MCF 10A (cell line): ENCODE measurements at regions not wholly inside any gene's neighbourhood (a gene's known extent, or its start where the extent isn't known, plus 50 kb on each side); places are given as distances from the start of the nearest gene placed in this dataset.

Experiments
- BruUV-seq: library from RNA; stranded (reverse); fragments of 400-500 nt; replicated peaks from 2 replicates; lab custom pipeline; 2021; lab: Mats Ljungman, UMichigan
- CTCF ChIA-PET: fragments of 300-600 bp; sonication (Branson Sonifier 250); formaldehyde crosslinking; extraction: SDS; loops from one replicate; lab custom pipeline; 2021; ENCODE audit warnings: antibody characterized with exemption, inconsistent platforms; lab: Yijun Ruan, JAX
- POLR2A ChIA-PET: fragments of 300-600, 350-650 bp; sonication (Branson Sonifier 250); formaldehyde crosslinking; extraction: SDS; loops from one replicate; lab custom pipeline; 2020; ENCODE audit warnings: antibody characterized with exemption, inconsistent platforms; lab: Yijun Ruan, JAX
- DNase-seq: peaks from one replicate; pipeline ENCODE4 v3.0.0-alpha.2; 2018; ENCODE audit not compliant: unreplicated experiment
- H3K27ac Mint-ChIP-seq: one replicate; pipeline ENCODE4 v1.8.0; 2022; ENCODE audit warnings: mild to moderate bottlenecking, low read depth, mixed read lengths; ENCODE audit not compliant: unreplicated experiment
- H3K27me3 Mint-ChIP-seq: one replicate; pipeline ENCODE4 v1.8.0; 2022; ENCODE audit warnings: mixed read lengths; ENCODE audit not compliant: insufficient read depth, unreplicated experiment
- H3K36me3 Mint-ChIP-seq: one replicate; pipeline ENCODE4 v1.8.0; 2022; ENCODE audit warnings: mild to moderate bottlenecking, moderate library complexity, mixed read lengths; ENCODE audit not compliant: insufficient read depth, unreplicated experiment
- H3K4me1 Mint-ChIP-seq: one replicate; pipeline ENCODE4 v1.8.0; 2022; ENCODE audit warnings: mixed read lengths; ENCODE audit not compliant: insufficient read depth, unreplicated experiment
- H3K4me3 Mint-ChIP-seq: one replicate; pipeline ENCODE4 v1.8.0; 2022; ENCODE audit warnings: mild to moderate bottlenecking, moderate library complexity, mixed read lengths; ENCODE audit not compliant: unreplicated experiment
- H3K9me3 Mint-ChIP-seq: one replicate; pipeline ENCODE4 v1.8.0; 2022; ENCODE audit warnings: mixed read lengths; ENCODE audit not compliant: unreplicated experiment
- CTCF ChIP-seq: fragments of 200-600 bp; IDR thresholded peaks from one replicate; pipeline ENCODE4 v1.8.0; 2022; ENCODE audit warnings: antibody characterized with exemption, mild to moderate bottlenecking; ENCODE audit not compliant: unreplicated experiment
- intact Hi-C: fragments of 100-400 bp; cut with micrococcal nuclease; formaldehyde crosslinking; loops from 2 replicates; pipeline ENCODE4 v1.14.1; 2022

- no peaks in the 10 kb centered on the region for H3K27me3 Mint-ChIP-seq
- H3K4me3 Mint-ChIP-seq, result peak overlapping the region; percentile 64
- CTCF ChIA-PET, result interaction anchor here (0.8 to 1.2 kb wide), 2 partner anchors 16 to 27 kb away, joined by 3 to 7 read pairs; no protein-coding TSS in a partner anchor
- no TSS peak for BruUV-seq
- peaks cover 15% of the 10 kb centered on the region for H3K4me1 Mint-ChIP-seq
- H3K9me3 Mint-ChIP-seq, result no peaks in the 10 kb centered on the region
- POLR2A ChIA-PET, result interaction anchor here (0.5 to 2.4 kb wide), 9 partner anchors 9 to 1656 kb away, joined by 3 to 12 read pairs (median 3); no protein-coding TSS in a partner anchor
- H3K27ac Mint-ChIP-seq, result peak overlapping the region; percentile 93
- no peak for TF ChIP-seq CTCF
- DNase-seq, result peak; percentile 97
- intact Hi-C loops, result no loop called here
- H3K36me3 Mint-ChIP-seq, result peaks cover 6% of the 10 kb centered on the region
These were observed 221.6 kb downstream of the NR2F1-AS1 start for GRCh38 chr5:93359296-93359959.

GRCh38 chr5:93358176-93358575, 222.8 kb downstream of the NR2F1-AS1 start:
- no peak for TF ChIP-seq CTCF
- H3K9me3 Mint-ChIP-seq, result no peaks in the 10 kb centered on the region
- DNase-seq, result no peak
- CTCF ChIA-PET, result interaction anchor here (0.6 kb wide), 1 partner anchor 1050 kb away, joined by 3 read pairs; no protein-coding TSS in a partner anchor
- BruUV-seq, result no TSS peak
- H3K27ac Mint-ChIP-seq, result peak overlapping the region; percentile 65
- POLR2A ChIA-PET, result interaction anchor here (0.6 to 2.4 kb wide), 2 partner anchors 8 to 226 kb away, joined by 3 to 12 read pairs; no protein-coding TSS in a partner anchor
- peaks cover 6% of the 10 kb centered on the region for H3K36me3 Mint-ChIP-seq
- no peaks in the 10 kb centered on the region for H3K27me3 Mint-ChIP-seq
- H3K4me3 Mint-ChIP-seq, result no peak overlapping the region
- H3K4me1 Mint-ChIP-seq, result peaks cover 15% of the 10 kb centered on the region
- intact Hi-C loops, result no loop called here

- no peak for TF ChIP-seq CTCF
- Mint-ChIP-seq H3K4me3 (no peak overlapping the region), H3K27ac (peak overlapping the region; percentile 65), H3K27me3 (no peaks in the 10 kb centered on the region), H3K36me3 (peaks cover 6% of the 10 kb centered on the region), H3K4me1 (peaks cover 15% of the 10 kb centered on the region), H3K9me3 (no peaks in the 10 kb centered on the region)
- BruUV-seq, result no TSS peak
- no peak for DNase-seq
- ChIA-PET CTCF (no interaction called here), POLR2A (no interaction called here)
- intact Hi-C loops, result no loop called here
These were observed 223.3 kb downstream of the NR2F1-AS1 start for GRCh38 chr5:93357686-93358085.

- CTCF ChIA-PET, result interaction anchor here (0.6 kb wide), 1 partner anchor 29 kb away, joined by 3 read pairs; no protein-coding TSS in a partner anchor
- BruUV-seq, result no TSS peak
- no peak for DNase-seq
- H3K27me3 Mint-ChIP-seq, result no peaks in the 10 kb centered on the region
- H3K4me3 Mint-ChIP-seq, result no peak overlapping the region
- peaks cover 6% of the 10 kb centered on the region for H3K36me3 Mint-ChIP-seq
- no peak for TF ChIP-seq CTCF
- POLR2A ChIA-PET, result interaction anchor here (0.8 kb wide), 1 partner anchor 21 kb away, joined by 3 read pairs; no protein-coding TSS in a partner anchor
- intact Hi-C loops, result no loop called here
- peaks cover 15% of the 10 kb centered on the region for H3K4me1 Mint-ChIP-seq
- H3K9me3 Mint-ChIP-seq, result no peaks in the 10 kb centered on the region
- peak overlapping the region; percentile 3 for H3K27ac Mint-ChIP-seq
These were observed 225.3 kb downstream of the NR2F1-AS1 start for GRCh38 chr5:93355691-93356090.
